ENCODE measurements at regions not wholly inside any gene's neighbourhood (a gene's known extent, or its start where the extent isn't known, plus 50 kb on each side); places are given as distances from the start of the nearest gene placed in this dataset.
"Not testable (repeated sequence)": the region's sequence is repeated elsewhere in the genome, so short reads cannot be mapped to it uniquely, and the experiment has no call there.

GRCh38 chr5:103981592-103981991 is 419.0 kb upstream of the NUDT12 start:
- Histone ChIP-seq H3K36me3 (ENCODE audit: insufficient read depth, low read length, poor library complexity, severe bottlenecking) (no peaks in the 10 kb centered on the region), H3K4me1 (ENCODE audit: insufficient read depth, low read length, poor library complexity, severe bottlenecking) (no peaks in the 10 kb centered on the region), H3K27ac (ENCODE audit: low read depth, low read length, poor library complexity, severe bottlenecking) (no peak overlapping the region), H3K9me3 (ENCODE audit: low read depth, low read length, poor library complexity, severe bottlenecking) (no peaks in the 10 kb centered on the region), H3K4me3 (ENCODE audit: low read depth, low read length, poor library complexity, severe bottlenecking) (no peak overlapping the region), H3K27me3 (replicated peaks; ENCODE audit: insufficient read depth, low read depth, low read length, poor library complexity) (no peaks in the 10 kb centered on the region)
- ChIA-PET POLR2A (ENCODE audit: low non-redundant PET) (no interaction called here), CTCF (no interaction called here)
- no TSS peak for BruUV-seq (replicated peaks)
- no peak for DNase-seq (ENCODE audit: low spot score)
- intact Hi-C loops (cut with micrococcal nuclease; ENCODE audit: unreplicated experiment): no loop called here
- TF ChIP-seq, protein P1, sequence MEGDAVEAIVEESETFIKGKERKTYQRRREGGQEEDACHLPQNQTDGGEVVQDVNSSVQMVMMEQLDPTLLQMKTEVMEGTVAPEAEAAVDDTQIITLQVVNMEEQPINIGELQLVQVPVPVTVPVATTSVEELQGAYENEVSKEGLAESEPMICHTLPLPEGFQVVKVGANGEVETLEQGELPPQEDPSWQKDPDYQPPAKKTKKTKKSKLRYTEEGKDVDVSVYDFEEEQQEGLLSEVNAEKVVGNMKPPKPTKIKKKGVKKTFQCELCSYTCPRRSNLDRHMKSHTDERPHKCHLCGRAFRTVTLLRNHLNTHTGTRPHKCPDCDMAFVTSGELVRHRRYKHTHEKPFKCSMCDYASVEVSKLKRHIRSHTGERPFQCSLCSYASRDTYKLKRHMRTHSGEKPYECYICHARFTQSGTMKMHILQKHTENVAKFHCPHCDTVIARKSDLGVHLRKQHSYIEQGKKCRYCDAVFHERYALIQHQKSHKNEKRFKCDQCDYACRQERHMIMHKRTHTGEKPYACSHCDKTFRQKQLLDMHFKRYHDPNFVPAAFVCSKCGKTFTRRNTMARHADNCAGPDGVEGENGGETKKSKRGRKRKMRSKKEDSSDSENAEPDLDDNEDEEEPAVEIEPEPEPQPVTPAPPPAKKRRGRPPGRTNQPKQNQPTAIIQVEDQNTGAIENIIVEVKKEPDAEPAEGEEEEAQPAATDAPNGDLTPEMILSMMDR (conservative IDR thresholded peaks at IDR 0.05; ENCODE audit: low read depth, low read length): no peak
- TF ChIP-seq EZH2 (IDR thresholded peaks at IDR 0.05; ENCODE audit: borderline replicate concordance, low read depth, low read length, poor library complexity, severe bottlenecking): no peak

DNA sequence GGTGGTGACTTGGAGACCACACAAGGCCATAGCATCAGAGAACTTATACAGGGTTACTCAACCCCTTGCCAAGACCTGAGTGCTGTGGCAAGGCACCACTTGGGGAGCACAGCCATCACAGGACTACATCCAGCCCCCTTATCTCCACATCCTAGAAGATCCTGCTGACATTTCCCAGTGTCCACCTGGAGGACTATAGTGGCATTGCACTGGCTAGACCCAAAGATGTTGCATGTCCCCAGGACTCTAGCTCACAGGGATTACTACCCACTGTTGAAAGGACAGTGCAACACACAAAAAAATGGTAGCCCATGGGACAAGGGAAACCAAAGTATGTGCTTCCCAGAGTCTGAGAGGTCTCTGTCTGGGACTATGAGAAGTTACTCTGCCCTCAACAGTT is 411.1 kb upstream of the NUDT12 start:
- intact Hi-C loops (cut with micrococcal nuclease; ENCODE audit: unreplicated experiment): no loop called here
- no peak for TF ChIP-seq EZH2 (IDR thresholded peaks at IDR 0.05; ENCODE audit: borderline replicate concordance, low read depth, low read length, poor library complexity, severe bottlenecking)
- TF ChIP-seq, protein P1 (conservative IDR thresholded peaks at IDR 0.05; ENCODE audit: low read depth, low read length): no peak
- Histone ChIP-seq H3K4me3 (ENCODE audit: low read depth, low read length, poor library complexity, severe bottlenecking) (no peak overlapping the region), H3K27ac (ENCODE audit: low read depth, low read length, poor library complexity, severe bottlenecking) (no peak overlapping the region), H3K27me3 (replicated peaks; ENCODE audit: insufficient read depth, low read depth, low read length, poor library complexity) (no peaks in the 10 kb centered on the region), H3K4me1 (ENCODE audit: insufficient read depth, low read length, poor library complexity, severe bottlenecking) (no peaks in the 10 kb centered on the region), H3K9me3 (ENCODE audit: low read depth, low read length, poor library complexity, severe bottlenecking) (peaks cover 13% of the 10 kb centered on the region), H3K36me3 (ENCODE audit: insufficient read depth, low read length, poor library complexity, severe bottlenecking) (no peaks in the 10 kb centered on the region)
- no TSS peak for BruUV-seq (replicated peaks)
- ChIA-PET CTCF (no interaction called here), POLR2A (ENCODE audit: low non-redundant PET) (no interaction called here)
- no peak for DNase-seq (ENCODE audit: low spot score)

DNA sequence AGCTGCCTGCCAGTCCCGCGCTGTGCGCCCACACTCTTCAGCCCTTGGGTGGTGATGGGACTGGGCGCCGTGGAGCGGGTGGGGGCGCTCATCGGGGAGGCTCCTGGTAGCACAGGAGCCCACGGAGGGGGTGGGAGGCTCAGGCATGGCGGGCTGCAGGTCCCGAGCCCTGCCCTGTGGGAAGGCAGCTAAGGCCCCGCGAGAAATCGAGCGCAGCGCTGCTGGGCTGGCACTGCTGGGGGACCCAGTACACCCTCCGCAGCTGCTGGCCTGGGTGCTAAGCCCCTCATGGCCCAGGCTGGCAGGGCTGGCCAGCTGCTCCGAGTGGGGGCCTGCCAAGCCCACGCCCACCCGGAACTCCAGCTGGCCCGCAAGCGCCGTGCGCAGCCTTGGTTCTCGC is 403.7 kb upstream of the NUDT12 start:
- H3K4me3 ChIP-seq (ENCODE audit: low read depth, low read length, poor library complexity, severe bottlenecking); H3K27ac ChIP-seq (ENCODE audit: low read depth, low read length, poor library complexity, severe bottlenecking); POLR2A ChIA-PET (ENCODE audit: low non-redundant PET); H3K27me3 ChIP-seq (replicated peaks; ENCODE audit: insufficient read depth, low read depth, low read length, poor library complexity); H3K36me3 ChIP-seq (ENCODE audit: insufficient read depth, low read length, poor library complexity, severe bottlenecking); H3K4me1 ChIP-seq (ENCODE audit: insufficient read depth, low read length, poor library complexity, severe bottlenecking); BruUV-seq (replicated peaks); intact Hi-C loops (cut with micrococcal nuclease; ENCODE audit: unreplicated experiment); DNase-seq (ENCODE audit: low spot score); CTCF ChIA-PET: not testable (repeated sequence)
- H3K9me3 ChIP-seq (ENCODE audit: low read depth, low read length, poor library complexity, severe bottlenecking): peaks cover 15% of the 10 kb centered on the region

GRCh38 chr5:103962023-103962422 is 399.4 kb upstream of the NUDT12 start:
- BruUV-seq (replicated peaks): no TSS peak
- intact Hi-C loops (cut with micrococcal nuclease; ENCODE audit: unreplicated experiment): no loop called here
- H3K9me3 ChIP-seq (ENCODE audit: low read depth, low read length, poor library complexity, severe bottlenecking): no peaks in the 10 kb centered on the region

More at GRCh38 chr5:103962023-103962422, 399.4 kb upstream of the NUDT12 start:
- ChIA-PET CTCF (no interaction called here), POLR2A (ENCODE audit: low non-redundant PET) (no interaction called here)
- TF ChIP-seq, protein P1 (conservative IDR thresholded peaks at IDR 0.05; ENCODE audit: low read depth, low read length): no peak
- no peak for TF ChIP-seq EZH2 (IDR thresholded peaks at IDR 0.05; ENCODE audit: borderline replicate concordance, low read depth, low read length, poor library complexity, severe bottlenecking)
- Histone ChIP-seq H3K4me3 (ENCODE audit: low read depth, low read length, poor library complexity, severe bottlenecking) (no peak overlapping the region), H3K36me3 (ENCODE audit: insufficient read depth, low read length, poor library complexity, severe bottlenecking) (no peaks in the 10 kb centered on the region), H3K27me3 (replicated peaks; ENCODE audit: insufficient read depth, low read depth, low read length, poor library complexity) (no peaks in the 10 kb centered on the region), H3K27ac (ENCODE audit: low read depth, low read length, poor library complexity, severe bottlenecking) (no peak overlapping the region), H3K4me1 (ENCODE audit: insufficient read depth, low read length, poor library complexity, severe bottlenecking) (no peaks in the 10 kb centered on the region)
- DNase-seq (ENCODE audit: low spot score): no peak

Measured in A673 (cell line).